Keratinocyte (primary cell): ENCODE measurements at regions not wholly inside any gene's neighbourhood (a gene's known extent, or its start where the extent isn't known, plus 50 kb on each side); places are given as distances from the start of the nearest gene placed in this dataset.

Experiments
- EZH2 ChIP-seq: IDR thresholded peaks from one replicate; pipeline ENCODE4 v1.6.1; 2012; ENCODE audit warnings: inconsistent platforms, mild to moderate bottlenecking, low read length, moderate library complexity
- TF ChIP-seq, protein P1 (sequence below), 3 experiments: IDR thresholded peaks in 1 of 3; conservative IDR thresholded peaks in 1 of 3; optimal IDR thresholded peaks in 1 of 3; 2 replicates in 2 of 3; 3 replicates in 1 of 3; pipeline versions ENCODE3 to v1.5.1; 2011; ENCODE audit warnings: low read length in 3 of 3, mild to moderate bottlenecking in 3 of 3, moderate library complexity in 2 of 3, control low read depth in 1 of 3, inconsistent platforms in 1 of 3; ENCODE audit not compliant: insufficient read depth in 2 of 3; ENCODE audit errors: extremely low read depth in 1 of 3

DNA sequence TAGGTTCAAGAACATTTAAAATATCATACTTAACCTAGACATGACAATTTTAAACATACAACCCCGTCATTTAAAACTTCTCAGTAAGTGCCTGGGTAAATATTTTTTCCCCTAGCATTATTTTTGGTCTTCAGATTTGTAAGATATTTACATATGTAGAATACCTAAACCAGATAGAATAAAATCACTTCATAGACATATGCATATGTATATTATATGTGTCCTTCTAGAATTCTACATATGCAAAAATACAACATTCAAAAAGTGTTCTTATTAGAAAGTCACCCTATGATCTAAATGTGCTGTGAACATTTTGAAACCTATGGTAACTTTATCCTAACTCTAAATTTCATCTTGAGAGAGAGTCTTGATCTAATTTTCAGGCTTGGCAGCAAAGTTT, 1467.0 kb upstream of the B3GALT2 start:
- TF ChIP-seq, protein P1, sequence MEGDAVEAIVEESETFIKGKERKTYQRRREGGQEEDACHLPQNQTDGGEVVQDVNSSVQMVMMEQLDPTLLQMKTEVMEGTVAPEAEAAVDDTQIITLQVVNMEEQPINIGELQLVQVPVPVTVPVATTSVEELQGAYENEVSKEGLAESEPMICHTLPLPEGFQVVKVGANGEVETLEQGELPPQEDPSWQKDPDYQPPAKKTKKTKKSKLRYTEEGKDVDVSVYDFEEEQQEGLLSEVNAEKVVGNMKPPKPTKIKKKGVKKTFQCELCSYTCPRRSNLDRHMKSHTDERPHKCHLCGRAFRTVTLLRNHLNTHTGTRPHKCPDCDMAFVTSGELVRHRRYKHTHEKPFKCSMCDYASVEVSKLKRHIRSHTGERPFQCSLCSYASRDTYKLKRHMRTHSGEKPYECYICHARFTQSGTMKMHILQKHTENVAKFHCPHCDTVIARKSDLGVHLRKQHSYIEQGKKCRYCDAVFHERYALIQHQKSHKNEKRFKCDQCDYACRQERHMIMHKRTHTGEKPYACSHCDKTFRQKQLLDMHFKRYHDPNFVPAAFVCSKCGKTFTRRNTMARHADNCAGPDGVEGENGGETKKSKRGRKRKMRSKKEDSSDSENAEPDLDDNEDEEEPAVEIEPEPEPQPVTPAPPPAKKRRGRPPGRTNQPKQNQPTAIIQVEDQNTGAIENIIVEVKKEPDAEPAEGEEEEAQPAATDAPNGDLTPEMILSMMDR (optimal IDR thresholded peaks at IDR 0.05 in 1 of 3, IDR thresholded peaks at IDR 0.05 in 1 of 3, conservative IDR thresholded peaks at IDR 0.05 in 1 of 3; ENCODE audit: extremely low read depth in 1 of 3, insufficient read depth in 2 of 3, low read length in 3 of 3), result no peak
- TF ChIP-seq EZH2, result no peak
